Gastroesophageal sphincter (tissue), 4 donors: ENCODE measurements at regions not wholly inside any gene's neighbourhood (a gene's known extent, or its start where the extent isn't known, plus 50 kb on each side); places are given as distances from the start of the nearest gene placed in this dataset.
"Not testable (repeated sequence)": the region's sequence is repeated elsewhere in the genome, so short reads cannot be mapped to it uniquely, and the experiment has no call there.

Experiments
- ATAC-seq: fragments of 150-250 bp; one replicate; pipeline ENCODE4 v1.9.1; 2016; ENCODE audit warnings: mild to moderate bottlenecking, moderate library complexity
- H3K27ac ChIP-seq, 4 donors: fragments of 200-600 bp; sonication (generic) in 3 of 4; 1 replicate in 3 of 4; 2 replicates in 1 of 4; pipeline ENCODE4 v1.5.1; 2016 to 2019
- H3K27me3 ChIP-seq: fragments of 200-600 bp; sonication (generic); one replicate; pipeline ENCODE4 v1.5.1; 2019
- H3K36me3 ChIP-seq, 2 donors: fragments of 200-600 bp; sonication (generic); one replicate each; pipeline ENCODE4 v1.5.1; 2019; ENCODE audit warnings: control low read depth in 1 of 2
- H3K4me1 ChIP-seq, 3 donors: fragments of 200-600 bp; sonication (generic); 1 replicate in 2 of 3; 2 replicates in 1 of 3; pipeline ENCODE4 v1.5.1; 2016 to 2019; ENCODE audit warnings: control low read depth in 2 of 3
- H3K4me3 ChIP-seq, 2 donors: fragments of 200-600 bp; sonication (generic); one replicate each; pipeline ENCODE4 v1.5.1; 2019; ENCODE audit warnings: mild to moderate bottlenecking in 1 of 2, moderate library complexity in 1 of 2
- H3K9me3 ChIP-seq, 3 donors: fragments of 200-600 bp; sonication (generic); one replicate each; pipeline ENCODE4 v1.5.1; 2017 to 2019; ENCODE audit warnings: control low read depth in 2 of 3
- CTCF ChIP-seq, 4 experiments: fragments of 200-600 bp in 2 of 4; fragments of 450-650 bp in 2 of 4; sonication (generic) in 1 of 4; IDR thresholded peaks; one replicate each; pipeline ENCODE4 v1.5.1; 2017 to 2019; ENCODE audit warnings: antibody characterized with exemption in 4 of 4, mild to moderate bottlenecking in 2 of 4, moderate library complexity in 2 of 4
- EP300 ChIP-seq: sonication (generic); formaldehyde crosslinking; IDR thresholded peaks from one replicate; pipeline ENCODE4 v1.6.1; 2017; ENCODE audit warnings: antibody characterized with exemption, mild to moderate bottlenecking
- POLR2A ChIP-seq, 2 donors: fragments of 450-650 bp; IDR thresholded peaks; one replicate each; pipeline ENCODE4 v1.6.1; 2017; ENCODE audit warnings: antibody characterized with exemption in 2 of 2, mild to moderate bottlenecking in 2 of 2, moderate library complexity in 1 of 2
- POLR2AphosphoS5 ChIP-seq: sonication (generic); formaldehyde crosslinking; IDR thresholded peaks from one replicate; pipeline ENCODE4 v1.6.1; 2017; ENCODE audit warnings: antibody characterized with exemption
- WGBS, 2 donors: methylation state at CpG; one replicate each; pipeline ENCODE4 v1.1.5; 2018; ENCODE audit warnings: low coverage in 1 of 2; 5-methylcytosine and 5-hydroxymethylcytosine counted together

GRCh38 chr2:17460371-17461086, 57.7 kb downstream of the RAD51AP2 start:
- no peak for ATAC-seq
- H3K27ac ChIP-seq, result no peak overlapping the region
- no peaks in the 10 kb centered on the region for H3K36me3 ChIP-seq
- H3K9me3 ChIP-seq, result no peaks in the 10 kb centered on the region
- no peaks in the 10 kb centered on the region for H3K4me1 ChIP-seq
- no peaks in the 10 kb centered on the region for H3K27me3 ChIP-seq
- no peak overlapping the region for H3K4me3 ChIP-seq
- TF ChIP-seq EP300 (no peak), POLR2AphosphoS5 (no peak), CTCF (IDR thresholded peaks at IDR 0.05) (no peak), POLR2A (IDR thresholded peaks at IDR 0.05) (no peak)

GRCh38 chr2:17455343-17455742, 62.9 kb downstream of the RAD51AP2 start:
- Histone ChIP-seq H3K27me3 (no peaks in the 10 kb centered on the region), H3K4me1 (no peaks in the 10 kb centered on the region), H3K4me3 (no peak overlapping the region), H3K36me3 (no peaks in the 10 kb centered on the region), H3K27ac (no peak overlapping the region), H3K9me3 (no peaks in the 10 kb centered on the region)
- no peak for ATAC-seq
- WGBS, 2 donors, result 33 to 87% methylated on average over 1 to 2 of the region's 2 CpGs
- TF ChIP-seq EP300 (no peak), POLR2A (IDR thresholded peaks at IDR 0.05) (no peak), POLR2AphosphoS5 (no peak), CTCF (IDR thresholded peaks at IDR 0.05) (no peak)

GRCh38 chr2:17446191-17446590, 72.0 kb downstream of the RAD51AP2 start:
- H3K27ac ChIP-seq, H3K9me3 ChIP-seq, H3K4me3 ChIP-seq, H3K36me3 ChIP-seq, H3K27me3 ChIP-seq, H3K4me1 ChIP-seq, ATAC-seq: not testable (repeated sequence)
- 89% methylated on average over 3 of the region's 3 CpGs; no CpG with 5 or more reads in 1 of the 2 donors for WGBS, 2 donors

GRCh38 chr2:17445744-17446143, 72.5 kb downstream of the RAD51AP2 start:
- WGBS, 2 donors, result no CpG with 5 or more reads among the region's 1 CpG
- no peaks in the 10 kb centered on the region for H3K4me1 ChIP-seq
- no peaks in the 10 kb centered on the region for H3K36me3 ChIP-seq
- H3K9me3 ChIP-seq, result no peaks in the 10 kb centered on the region
- TF ChIP-seq EP300 (no peak), POLR2AphosphoS5 (no peak), POLR2A (IDR thresholded peaks at IDR 0.05) (no peak), CTCF (IDR thresholded peaks at IDR 0.05) (no peak)
- H3K27me3 ChIP-seq, result no peaks in the 10 kb centered on the region
- H3K27ac ChIP-seq, result no peak overlapping the region
- ATAC-seq, result no peak
- no peak overlapping the region for H3K4me3 ChIP-seq

- ATAC-seq, result no peak
- WGBS, 2 donors, result 83 to 89% methylated on average over 1 to 2 of the region's 2 CpGs
- no peaks in the 10 kb centered on the region for H3K36me3 ChIP-seq
- H3K27me3 ChIP-seq, result no peaks in the 10 kb centered on the region
- no peak overlapping the region for H3K27ac ChIP-seq
- H3K4me3 ChIP-seq, result no peak overlapping the region
- TF ChIP-seq EP300 (no peak), POLR2AphosphoS5 (no peak), CTCF (IDR thresholded peaks at IDR 0.05) (no peak), POLR2A (IDR thresholded peaks at IDR 0.05) (no peak)
- no peaks in the 10 kb centered on the region for H3K9me3 ChIP-seq
- H3K4me1 ChIP-seq, result no peaks in the 10 kb centered on the region
Observed at GRCh38 chr2:17442334-17442733, 75.9 kb downstream of the RAD51AP2 start.
